GM12878 (cell line): ENCODE measurements at regions not wholly inside any gene's neighbourhood (a gene's known extent, or its start where the extent isn't known, plus 50 kb on each side); places are given as distances from the start of the nearest gene placed in this dataset.

Experiments used
- ATAC-seq: fragments of 200-7000 bp; cut with Tn5 transposase; 3 replicates; pipeline ENCODE4 v1.9.1; 2020; ENCODE audit warnings: mild to moderate bottlenecking, moderate library complexity
- BruUV-seq: library from RNA; stranded (reverse); fragments of 400-500 nt; replicated peaks from 2 replicates; lab custom pipeline; 2021; lab: Mats Ljungman, UMichigan
- CTCF ChIA-PET: fragments of 300-600 bp; sonication (Branson Sonifier 250); formaldehyde crosslinking; extraction: SDS; loops from one replicate; lab custom pipeline; 2021; ENCODE audit warnings: inconsistent platforms; lab: Yijun Ruan, JAX
- POLR2A ChIA-PET: fragments of 350-600 bp; formaldehyde crosslinking; extraction: SDS; loops from one replicate; lab custom pipeline; 2021; ENCODE audit warnings: inconsistent platforms; lab: Charles Lee
- RAD21 ChIA-PET: fragments of 300-600 bp; sonication (Branson Sonifier 250); formaldehyde crosslinking; loops from one replicate; lab custom pipeline; 2023; ENCODE audit warnings: antibody characterized with exemption; ENCODE audit not compliant: unreplicated experiment; lab: Charles Lee
- SMC1A ChIA-PET: fragments of 300-600 bp; sonication (Branson Sonifier 250); formaldehyde crosslinking; loops from one replicate; lab custom pipeline; 2023; ENCODE audit not compliant: unreplicated experiment, uncharacterized antibody; lab: Charles Lee
- DNase-seq: peaks from one replicate; pipeline ENCODE4 v3.0.0-alpha.2; 2011; ENCODE audit warnings: low read depth, low spot score
- FAIRE-seq: peaks from 3 replicates; lab custom pipeline; 2011; peaks lifted over from hg19 to GRCh38; lab: Jason Lieb, UNC
- H2AFZ ChIP-seq: 2 replicates; pipeline ENCODE4 v1.6.0; 2011; ENCODE audit warnings: low read depth, low read length, control low read depth; ENCODE audit not compliant: control insufficient read depth
- H3K27ac ChIP-seq: 2 replicates; pipeline ENCODE4 v1.5.1; 2011; ENCODE audit warnings: control low read depth; ENCODE audit not compliant: control insufficient read depth, insufficient read depth
- H3K27me3 ChIP-seq, 2 experiments: replicated peaks in 1 of 2; 2 replicates each; pipeline versions ENCODE4 v1.6.0 to v1.6.1; 2011; ENCODE audit warnings: low read length in 1 of 2; ENCODE audit not compliant: control insufficient read depth in 2 of 2, insufficient read depth in 2 of 2
- H3K36me3 ChIP-seq, 2 experiments: 2 replicates each; pipeline ENCODE4 v1.5.1; 2011; ENCODE audit warnings: low read length in 1 of 2; ENCODE audit not compliant: control insufficient read depth in 2 of 2, insufficient read depth in 2 of 2
- H3K4me1 ChIP-seq: 2 replicates; pipeline ENCODE4 v1.6.1; 2011; ENCODE audit warnings: mild to moderate bottlenecking, low read length, moderate library complexity, mixed read lengths; ENCODE audit not compliant: control insufficient read depth, insufficient read depth
- H3K4me2 ChIP-seq: 2 replicates; pipeline ENCODE4 v1.6.0; 2011; ENCODE audit warnings: control low read depth; ENCODE audit not compliant: control insufficient read depth, insufficient read depth
- H3K4me3 ChIP-seq: fragments of 200-600 bp; sonication (generic); 2 replicates; pipeline ENCODE4 v1.5.1; 2016
- H3K79me2 ChIP-seq: 2 replicates; pipeline ENCODE4 v1.6.0; 2011; ENCODE audit warnings: low read length; ENCODE audit not compliant: control insufficient read depth, insufficient read depth
- H3K9ac ChIP-seq: 2 replicates; pipeline ENCODE4 v1.8.0; 2011; ENCODE audit warnings: low read length, control low read depth, mixed read lengths; ENCODE audit not compliant: control insufficient read depth, insufficient read depth
- H3K9me3 ChIP-seq: replicated peaks from 3 replicates; pipeline ENCODE4 v1.5.1; 2011; ENCODE audit warnings: mild to moderate bottlenecking, low read length; ENCODE audit not compliant: control insufficient read depth, insufficient read depth
- H4K20me1 ChIP-seq: 2 replicates; pipeline ENCODE4 v1.6.0; 2011; ENCODE audit not compliant: control insufficient read depth, insufficient read depth
- CTCF ChIP-seq, 3 experiments: IDR thresholded peaks in 2 of 3; conservative IDR thresholded peaks in 1 of 3; 2 replicates each; pipeline ENCODE4 v1.5.1; 2011; ENCODE audit warnings: low read depth in 3 of 3, low read length in 3 of 3, mild to moderate bottlenecking in 3 of 3, control low read depth in 2 of 3, moderate library complexity in 2 of 3, inconsistent platforms in 1 of 3, mixed read lengths in 1 of 3; ENCODE audit not compliant: control insufficient read depth in 2 of 3, insufficient read depth in 1 of 3; ENCODE audit errors: extremely low read depth in 1 of 3
- RAD21 ChIP-seq: IDR thresholded peaks from 2 replicates; pipeline ENCODE4 v1.6.1; 2011; ENCODE audit warnings: mild to moderate bottlenecking, low read depth, low read length, moderate library complexity; ENCODE audit not compliant: insufficient read depth
- ZSCAN29 ChIP-seq: fragments of 450-650 bp; IDR thresholded peaks from 2 replicates; pipeline ENCODE4 v1.6.1; 2017; ENCODE audit warnings: mild to moderate bottlenecking, moderate library complexity
- WGBS: methylation state at CpG from one replicate; pipeline ENCODE4 v1.1.6; 2016; ENCODE audit warnings: low lambda C conversion rate; ENCODE audit not compliant: insufficient replicate concordance, insufficient coverage; ENCODE audit errors: missing lambda C conversion rate; 5-methylcytosine and 5-hydroxymethylcytosine counted together
- in situ Hi-C: fragments of 300-500 bp; cut with MboI; formaldehyde crosslinking; loops from 9 replicates; pipeline ENCODE4 v1.14.3; 2018; ENCODE audit warnings: mixed read lengths
- intact Hi-C: fragments of 100-400 bp; cut with micrococcal nuclease; formaldehyde crosslinking; loops from one replicate; pipeline ENCODE4 v1.14.2; 2022; ENCODE audit not compliant: unreplicated experiment
- TF ChIP-seq, protein P1 (sequence below): fragments of 450-650 bp; IDR thresholded peaks from 2 replicates; pipeline ENCODE4 v1.6.1; 2016; ENCODE audit warnings: mild to moderate bottlenecking
- TF ChIP-seq, protein P2 (sequence below): fragments of 450-650 bp; IDR thresholded peaks from 2 replicates; pipeline ENCODE4 v1.6.1; 2017; ENCODE audit warnings: low read depth, mild to moderate bottlenecking, moderate library complexity

DNA sequence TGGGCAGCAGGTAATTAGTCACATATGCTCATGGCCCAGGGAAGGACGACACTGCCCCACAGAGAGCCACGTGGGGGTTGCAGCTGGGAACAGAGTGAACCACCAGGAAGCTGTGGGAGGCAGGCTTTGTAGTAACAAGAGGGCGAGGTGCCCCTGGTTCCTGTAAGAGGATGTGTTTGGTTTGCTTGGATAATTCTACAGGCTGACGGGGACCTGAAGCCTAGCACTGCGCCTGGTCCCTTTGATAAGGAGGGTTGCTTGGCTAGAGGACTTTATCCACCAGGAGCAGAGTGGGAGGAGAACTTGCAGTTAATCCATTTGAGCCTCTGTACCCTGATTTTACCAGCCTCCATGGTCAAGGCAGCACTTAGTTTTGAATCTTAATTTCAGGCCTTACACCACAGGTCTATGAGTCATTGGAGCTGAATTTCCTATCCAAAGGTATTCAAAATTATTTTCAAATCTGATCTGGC, 67.4 kb upstream of the CLDN10 start:
- ChIA-PET CTCF (no interaction called here), POLR2A (no interaction called here), RAD21 (no interaction called here), SMC1A (no interaction called here)
- WGBS, result 31% methylated on average over 5 of the region's 5 CpGs
- in situ Hi-C loops, result no loop called here
- intact Hi-C loops, result no loop called here
- Histone ChIP-seq H2AFZ (no peak overlapping the region), H3K4me3 (no peak overlapping the region), H3K36me3 (no peaks in the 10 kb centered on the region), H3K4me2 (no peak overlapping the region), H3K9ac (no peak overlapping the region), H4K20me1 (no peaks in the 10 kb centered on the region)
- ATAC-seq (peak; percentile 33; the same call in 2 of the 3 replicates), DNase-seq (no peak)
- peak; percentile 31; the same call in 1 of the 2 replicates for TF ChIP-seq RAD21
- TF ChIP-seq, protein P1, sequence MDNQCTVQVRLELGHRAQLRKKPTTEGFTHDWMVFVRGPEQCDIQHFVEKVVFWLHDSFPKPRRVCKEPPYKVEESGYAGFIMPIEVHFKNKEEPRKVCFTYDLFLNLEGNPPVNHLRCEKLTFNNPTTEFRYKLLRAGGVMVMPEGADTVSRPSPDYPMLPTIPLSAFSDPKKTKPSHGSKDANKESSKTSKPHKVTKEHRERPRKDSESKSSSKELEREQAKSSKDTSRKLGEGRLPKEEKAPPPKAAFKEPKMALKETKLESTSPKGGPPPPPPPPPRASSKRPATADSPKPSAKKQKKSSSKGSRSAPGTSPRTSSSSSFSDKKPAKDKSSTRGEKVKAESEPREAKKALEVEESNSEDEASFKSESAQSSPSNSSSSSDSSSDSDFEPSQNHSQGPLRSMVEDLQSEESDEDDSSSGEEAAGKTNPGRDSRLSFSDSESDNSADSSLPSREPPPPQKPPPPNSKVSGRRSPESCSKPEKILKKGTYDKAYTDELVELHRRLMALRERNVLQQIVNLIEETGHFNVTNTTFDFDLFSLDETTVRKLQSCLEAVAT, result no peak
- no peak for TF ChIP-seq ZSCAN29
- TF ChIP-seq CTCF (IDR thresholded peaks at IDR 0.05 in 2 of 3, conservative IDR thresholded peaks at IDR 0.05 in 1 of 3; ENCODE audit: control insufficient read depth in 2 of 3, extremely low read depth in 1 of 3, insufficient read depth in 1 of 3, low read depth in 3 of 3, low read length in 3 of 3), result peak in 2 of 3 experiments; percentile 10 to 13; a peak in 1 of 6 replicates
- TF ChIP-seq, protein P2, sequence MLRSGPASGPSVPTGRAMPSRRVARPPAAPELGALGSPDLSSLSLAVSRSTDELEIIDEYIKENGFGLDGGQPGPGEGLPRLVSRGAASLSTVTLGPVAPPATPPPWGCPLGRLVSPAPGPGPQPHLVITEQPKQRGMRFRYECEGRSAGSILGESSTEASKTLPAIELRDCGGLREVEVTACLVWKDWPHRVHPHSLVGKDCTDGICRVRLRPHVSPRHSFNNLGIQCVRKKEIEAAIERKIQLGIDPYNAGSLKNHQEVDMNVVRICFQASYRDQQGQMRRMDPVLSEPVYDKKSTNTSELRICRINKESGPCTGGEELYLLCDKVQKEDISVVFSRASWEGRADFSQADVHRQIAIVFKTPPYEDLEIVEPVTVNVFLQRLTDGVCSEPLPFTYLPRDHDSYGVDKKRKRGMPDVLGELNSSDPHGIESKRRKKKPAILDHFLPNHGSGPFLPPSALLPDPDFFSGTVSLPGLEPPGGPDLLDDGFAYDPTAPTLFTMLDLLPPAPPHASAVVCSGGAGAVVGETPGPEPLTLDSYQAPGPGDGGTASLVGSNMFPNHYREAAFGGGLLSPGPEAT, result no peak
- TF ChIP-seq, all 136 proteins: peak for 2
- H3K4me1 ChIP-seq, result peaks cover 10% of the 10 kb centered on the region
- no peak for FAIRE-seq
- no peaks in the 10 kb centered on the region for H3K79me2 ChIP-seq
- H3K27ac ChIP-seq, result no peak overlapping the region
- BruUV-seq, result no TSS peak
- no peaks in the 10 kb centered on the region; the same call in 1 of the 3 replicates for H3K9me3 ChIP-seq
- H3K27me3 ChIP-seq, result no peaks in the 10 kb centered on the region
